RWPE2 (cell line): ENCODE measurements at regions not wholly inside any gene's neighbourhood (a gene's known extent, or its start where the extent isn't known, plus 50 kb on each side); places are given as distances from the start of the nearest gene placed in this dataset.

Experiments used
- ATAC-seq: fragments of 200-7000 bp; cut with Tn5 transposase; 3 replicates; pipeline ENCODE4 v1.9.1; 2021; ENCODE audit warnings: low read depth
- DNase-seq: peaks from one replicate; pipeline ENCODE4 v3.0.0-alpha.2; 2020; ENCODE audit warnings: low spot score
- H3K27ac ChIP-seq: fragments of 450-650 bp; 2 replicates; pipeline ENCODE4 v1.5.1; 2017; ENCODE audit warnings: mild to moderate bottlenecking; ENCODE audit not compliant: poor library complexity, severe bottlenecking
- H3K27me3 ChIP-seq: fragments of 250-450 bp; sonication (Bioruptor Pico); 2 replicates; pipeline ENCODE4 v1.5.1; 2021; ENCODE audit warnings: mild to moderate bottlenecking, moderate library complexity; ENCODE audit not compliant: insufficient read depth, poor library complexity, severe bottlenecking
- H3K36me3 ChIP-seq: fragments of 250-450 bp; sonication (Bioruptor Pico); 2 replicates; pipeline ENCODE4 v1.5.1; 2020; ENCODE audit warnings: low read depth, mild to moderate bottlenecking, moderate library complexity
- H3K4me1 ChIP-seq: fragments of 250-450 bp; sonication (Bioruptor Pico); 2 replicates; pipeline ENCODE4 v1.5.1; 2021; ENCODE audit warnings: mild to moderate bottlenecking, moderate library complexity; ENCODE audit not compliant: insufficient read depth, poor library complexity, severe bottlenecking
- H3K4me3 ChIP-seq: fragments of 250-450 bp; sonication (Bioruptor Pico); 2 replicates; pipeline ENCODE4 v1.5.1; 2021; ENCODE audit warnings: mild to moderate bottlenecking, moderate library complexity; ENCODE audit not compliant: severe bottlenecking
- H3K9me3 ChIP-seq: fragments of 250-450 bp; sonication (Bioruptor Pico); 2 replicates; pipeline ENCODE4 v1.5.1; 2021; ENCODE audit warnings: mild to moderate bottlenecking, moderate library complexity; ENCODE audit not compliant: severe bottlenecking
- CTCF ChIP-seq: fragments of 450-650 bp; IDR thresholded peaks from one replicate; pipeline ENCODE4 v1.5.1; 2017; ENCODE audit warnings: mild to moderate bottlenecking, moderate library complexity; ENCODE audit not compliant: poor library complexity, severe bottlenecking

- H3K27ac ChIP-seq = no peak overlapping the region
- no peaks in the 10 kb centered on the region for H3K27me3 ChIP-seq
- no peak for TF ChIP-seq CTCF
- H3K9me3 ChIP-seq = no peaks in the 10 kb centered on the region
- DNase-seq (no peak), ATAC-seq (no peak)
- no peak overlapping the region for H3K4me3 ChIP-seq
- no peaks in the 10 kb centered on the region for H3K36me3 ChIP-seq
- no peaks in the 10 kb centered on the region for H3K4me1 ChIP-seq
These were observed 889.9 kb upstream of the PHF14 start for GRCh38 chr7:10083766-10084165.

GRCh38 chr7:10085231-10085630 is 888.4 kb upstream of the PHF14 start:
- TF ChIP-seq CTCF = no peak
- DNase-seq (no peak), ATAC-seq (no peak)
- H3K9me3 ChIP-seq = no peaks in the 10 kb centered on the region
- no peak overlapping the region for H3K27ac ChIP-seq
- H3K27me3 ChIP-seq = no peaks in the 10 kb centered on the region
- H3K4me1 ChIP-seq = no peaks in the 10 kb centered on the region
- H3K36me3 ChIP-seq = no peaks in the 10 kb centered on the region
- H3K4me3 ChIP-seq = no peak overlapping the region

GRCh38 chr7:10100572-10100971 is 873.1 kb upstream of the PHF14 start:
- Histone ChIP-seq H3K9me3 (no peaks in the 10 kb centered on the region), H3K4me1 (no peaks in the 10 kb centered on the region), H3K27ac (no peak overlapping the region), H3K36me3 (no peaks in the 10 kb centered on the region), H3K27me3 (no peaks in the 10 kb centered on the region), H3K4me3 (no peak overlapping the region)
- ATAC-seq (no peak), DNase-seq (no peak)
- no peak for TF ChIP-seq CTCF

- no peak for TF ChIP-seq CTCF
- no peaks in the 10 kb centered on the region for H3K27me3 ChIP-seq
- no peaks in the 10 kb centered on the region for H3K9me3 ChIP-seq
- H3K27ac ChIP-seq = no peak overlapping the region
- H3K4me3 ChIP-seq = no peak overlapping the region
- no peak for ATAC-seq
- H3K36me3 ChIP-seq = no peaks in the 10 kb centered on the region
- DNase-seq = no peak
- H3K4me1 ChIP-seq = no peaks in the 10 kb centered on the region
These were observed 872.3 kb upstream of the PHF14 start for GRCh38 chr7:10101351-10101750.

GRCh38 chr7:10104292-10104691 is 869.4 kb upstream of the PHF14 start:
- Histone ChIP-seq H3K36me3 (no peaks in the 10 kb centered on the region), H3K27ac (no peak overlapping the region), H3K4me3 (no peak overlapping the region), H3K27me3 (no peaks in the 10 kb centered on the region), H3K9me3 (no peaks in the 10 kb centered on the region), H3K4me1 (no peaks in the 10 kb centered on the region)
- TF ChIP-seq CTCF = no peak
- DNase-seq = no peak
- no peak for ATAC-seq
